HepG2 (cell line): ENCODE measurements at regions not wholly inside any gene's neighbourhood (a gene's known extent, or its start where the extent isn't known, plus 50 kb on each side); places are given as distances from the start of the nearest gene placed in this dataset.

ENCODE experiments used
- ATAC-seq: fragments of 200-7000 bp; cut with Tn5 transposase; 3 replicates; pipeline ENCODE4 v1.9.1; 2020; ENCODE audit warnings: mild to moderate bottlenecking, moderate library complexity
- BruUV-seq: library from RNA; stranded (reverse); fragments of 400-500 nt; replicated peaks from 2 replicates; lab custom pipeline; 2021; lab: Mats Ljungman, UMichigan
- CTCF ChIA-PET: fragments of 300-600 bp; formaldehyde crosslinking; extraction: SDS; loops from one replicate; lab custom pipeline; 2021; ENCODE audit warnings: low total read pairs, inconsistent platforms, low intra/inter-chr PET ratio; lab: Yijun Ruan, JAX
- POLR2A ChIA-PET: fragments of 350-600 bp; sonication (Branson Sonifier 250); formaldehyde crosslinking; loops from one replicate; lab custom pipeline; 2020; ENCODE audit warnings: antibody characterized with exemption, inconsistent platforms; lab: Yijun Ruan, JAX
- DNase-seq: peaks from one replicate; pipeline ENCODE4 v3.0.0-alpha.2; 2015; ENCODE audit warnings: low spot score
- FAIRE-seq: peaks from 3 replicates; lab custom pipeline; 2011; peaks lifted over from hg19 to GRCh38; lab: Jason Lieb, UNC
- H2AFZ ChIP-seq: one replicate; pipeline ENCODE4 v1.6.1; 2011; ENCODE audit warnings: low read length, inconsistent platforms
- H3K27ac ChIP-seq: fragments of 300-600 bp; 3 replicates; pipeline ENCODE4 v1.8.0; 2011; ENCODE audit warnings: mixed run types, mild to moderate bottlenecking, mixed read lengths, low read length, inconsistent platforms; ENCODE audit not compliant: insufficient read depth; ENCODE audit errors: extremely low read length
- H3K27me3 ChIP-seq, 2 experiments: fragments of 200-600 bp in 1 of 2; 2 replicates in 1 of 2; 3 replicates in 1 of 2; pipeline versions ENCODE4 v1.6.0 to v1.8.0; 2011; ENCODE audit warnings: low read length in 2 of 2, mild to moderate bottlenecking in 2 of 2, moderate library complexity in 2 of 2, inconsistent platforms in 1 of 2; ENCODE audit not compliant: insufficient read depth in 2 of 2, control insufficient read depth in 1 of 2
- H3K36me3 ChIP-seq, 2 experiments: fragments of 200-600 bp in 1 of 2; replicated peaks in 1 of 2; 2 replicates in 1 of 2; 3 replicates in 1 of 2; pipeline versions ENCODE4 v1.5.1 to v1.8.0; 2011; ENCODE audit warnings: low read length in 2 of 2, inconsistent platforms in 1 of 2; ENCODE audit not compliant: insufficient read depth in 2 of 2, control insufficient read depth in 1 of 2
- H3K4me1 ChIP-seq: 2 replicates; pipeline ENCODE4 v1.5.1; 2012; ENCODE audit warnings: low read length, inconsistent platforms; ENCODE audit not compliant: insufficient read depth
- H3K4me2 ChIP-seq: 2 replicates; pipeline ENCODE4 v1.6.0; 2011; ENCODE audit warnings: low read depth, low read length, inconsistent platforms
- H3K4me3 ChIP-seq, 3 experiments: fragments of 200-600 bp in 1 of 3; sonication (generic), shearing (Covaris generic) in 1 of 3; replicated peaks in 1 of 3; 2 replicates each; pipeline ENCODE4 v1.5.1; 2011 to 2016; ENCODE audit warnings: low read length in 3 of 3, inconsistent platforms in 2 of 3, low read depth in 2 of 3, mild to moderate bottlenecking in 2 of 3, control low read depth in 1 of 3, mixed read lengths in 1 of 3; ENCODE audit not compliant: insufficient read depth in 1 of 3
- H3K79me2 ChIP-seq: one replicate; pipeline ENCODE4 v1.6.1; 2011; ENCODE audit warnings: low read length, inconsistent platforms; ENCODE audit not compliant: insufficient read depth
- H3K9ac ChIP-seq: 2 replicates; pipeline ENCODE4 v1.6.0; 2011; ENCODE audit warnings: mild to moderate bottlenecking, low read depth, low read length, inconsistent platforms; ENCODE audit not compliant: insufficient read depth
- H3K9me3 ChIP-seq: 2 replicates; pipeline ENCODE4 v1.5.1; 2012; ENCODE audit warnings: mild to moderate bottlenecking, low read length
- H4K20me1 ChIP-seq: 2 replicates; pipeline ENCODE4 v1.6.0; 2011; ENCODE audit warnings: inconsistent platforms, mild to moderate bottlenecking, low read length, moderate library complexity; ENCODE audit not compliant: insufficient read depth
- CREBL2 ChIP-seq: sonication (generic); formaldehyde crosslinking; IDR thresholded peaks from 2 replicates; pipeline ENCODE4 v1.8.1; 2023; ENCODE audit warnings: missing genetic modification reagents, mild to moderate bottlenecking, borderline replicate concordance
- MEIS2 ChIP-seq: sonication (generic); formaldehyde crosslinking; IDR thresholded peaks from 2 replicates; pipeline ENCODE4 v1.9.0; 2021; ENCODE audit warnings: mild to moderate bottlenecking, missing genetic modification reagents
- NKX3-1 ChIP-seq: sonication (generic); formaldehyde crosslinking; IDR thresholded peaks from 2 replicates; pipeline ENCODE4 v1.5.0; 2020; ENCODE audit warnings: missing genetic modification reagents
- RBAK ChIP-seq: sonication (generic); formaldehyde crosslinking; IDR thresholded peaks from 2 replicates; pipeline ENCODE4 v1.5.1; 2020; ENCODE audit warnings: mild to moderate bottlenecking, missing genetic modification reagents
- ZBED4 ChIP-seq: sonication (generic); formaldehyde crosslinking; IDR thresholded peaks from 2 replicates; pipeline ENCODE4 v1.4.0; 2020; ENCODE audit warnings: missing genetic modification reagents, borderline replicate concordance
- ZBTB10 ChIP-seq: sonication (generic); formaldehyde crosslinking; IDR thresholded peaks from 2 replicates; pipeline ENCODE4 v1.4.0; 2020; ENCODE audit warnings: missing genetic modification reagents, borderline replicate concordance
- ZNF615 ChIP-seq: sonication (generic); formaldehyde crosslinking; IDR thresholded peaks from 2 replicates; pipeline ENCODE4 v1.5.0; 2020; ENCODE audit warnings: mild to moderate bottlenecking, missing genetic modification reagents, borderline replicate concordance
- ZNF660 ChIP-seq: sonication (generic); formaldehyde crosslinking; IDR thresholded peaks from 2 replicates; pipeline ENCODE4 v1.5.1; 2020; ENCODE audit warnings: mild to moderate bottlenecking, low read depth, missing genetic modification reagents, borderline replicate concordance
- ZNF720 ChIP-seq: sonication (generic); formaldehyde crosslinking; IDR thresholded peaks from 2 replicates; pipeline ENCODE4 v1.4.0; 2020; ENCODE audit warnings: missing genetic modification reagents
- ZNF768 ChIP-seq: sonication (generic); formaldehyde crosslinking; IDR thresholded peaks from 2 replicates; pipeline ENCODE4 v1.4.0; 2020; ENCODE audit warnings: missing genetic modification reagents
- WGBS: methylation state at CpG from one replicate; pipeline ENCODE4 v1.1.6; 2017; ENCODE audit warnings: low lambda C conversion rate; 5-methylcytosine and 5-hydroxymethylcytosine counted together
- in situ Hi-C: cut with HindIII; loops from 2 replicates; pipeline ENCODE4 v1.10.0; 2017; ENCODE audit warnings: low pct_unique_long_range_greater_than_20kb; ENCODE audit not compliant: extremely low pct_ligation_motif_present
- intact Hi-C: fragments of 100-400 bp; cut with micrococcal nuclease; formaldehyde crosslinking; loops from one replicate; pipeline ENCODE4 v1.10.0; 2022; ENCODE audit not compliant: unreplicated experiment

GRCh38 chr2:88810488-88810887 lies 119.0 kb downstream of the RPIA start:
- no peak overlapping the region for H3K9ac ChIP-seq
- no peak overlapping the region for H3K27ac ChIP-seq
- DNase-seq (no peak), FAIRE-seq (no peak), ATAC-seq (no peak)
- no peak overlapping the region for H3K4me3 ChIP-seq
- H3K79me2 ChIP-seq, result no peaks in the 10 kb centered on the region
- H3K27me3 ChIP-seq, result peaks cover 1 to 5% of the 10 kb centered on the region in 2 experiments; a peak in 2 of 5 replicates
- TF ChIP-seq NKX3-1 (CRISPR knock-in tag), result no peak
- TF ChIP-seq ZNF615, result no peak
- TF ChIP-seq ZNF720 (CRISPR knock-in tag), result no peak
- TF ChIP-seq ZNF768, result no peak
- TF ChIP-seq ZNF660 (CRISPR knock-in tag), result no peak
- TF ChIP-seq CREBL2 (CRISPR knock-in tag), result no peak
- TF ChIP-seq MEIS2 (CRISPR knock-in tag), result no peak
- POLR2A ChIA-PET, result no interaction called here
- BruUV-seq, result no TSS peak
- in situ Hi-C loops (no loop called here), intact Hi-C loops (no loop called here)
- WGBS, result 31% methylated on average over 8 of the region's 8 CpGs
- H3K36me3 ChIP-seq, result no peaks in the 10 kb centered on the region
- no peak overlapping the region for H2AFZ ChIP-seq
- H4K20me1 ChIP-seq, result no peaks in the 10 kb centered on the region
- CTCF ChIA-PET, result no interaction called here
- H3K4me1 ChIP-seq, result no peaks in the 10 kb centered on the region
- H3K4me2 ChIP-seq, result no peak overlapping the region
- H3K9me3 ChIP-seq, result peaks cover 12% of the 10 kb centered on the region

- no peaks in the 10 kb centered on the region for H3K36me3 ChIP-seq
- H4K20me1 ChIP-seq, result no peaks in the 10 kb centered on the region
- no peaks in the 10 kb centered on the region for H3K79me2 ChIP-seq
- intact Hi-C loops, result no loop called here
- no peaks in the 10 kb centered on the region for H3K4me1 ChIP-seq
- ATAC-seq, result no peak
- peaks cover 19% of the 10 kb centered on the region for H3K9me3 ChIP-seq
- POLR2A ChIA-PET, result no interaction called here
- WGBS, result 20% methylated on average over 3 of the region's 3 CpGs
- peaks cover 1 to 5% of the 10 kb centered on the region in 2 experiments; a peak in 3 of 5 replicates for H3K27me3 ChIP-seq
- no peak overlapping the region for H3K9ac ChIP-seq
- H2AFZ ChIP-seq, result no peak overlapping the region
- no peak overlapping the region for H3K27ac ChIP-seq
- H3K4me2 ChIP-seq, result no peak overlapping the region
- DNase-seq, result no peak
- CTCF ChIA-PET, result no interaction called here
- no peak overlapping the region for H3K4me3 ChIP-seq
- in situ Hi-C loops, result no loop called here
- no TSS peak for BruUV-seq
- no peak for FAIRE-seq
- no peak for TF ChIP-seq ZBED4 (CRISPR knock-in tag)
- TF ChIP-seq ZBTB10 (CRISPR knock-in tag), result no peak
- TF ChIP-seq RBAK (CRISPR knock-in tag), result no peak
Measured at GRCh38 chr2:88811233-88811632, 119.8 kb downstream of the RPIA start.
